ENCODE measurements at regions not wholly inside any gene's neighbourhood (a gene's known extent, or its start where the extent isn't known, plus 50 kb on each side); places are given as distances from the start of the nearest gene placed in this dataset.

DNA sequence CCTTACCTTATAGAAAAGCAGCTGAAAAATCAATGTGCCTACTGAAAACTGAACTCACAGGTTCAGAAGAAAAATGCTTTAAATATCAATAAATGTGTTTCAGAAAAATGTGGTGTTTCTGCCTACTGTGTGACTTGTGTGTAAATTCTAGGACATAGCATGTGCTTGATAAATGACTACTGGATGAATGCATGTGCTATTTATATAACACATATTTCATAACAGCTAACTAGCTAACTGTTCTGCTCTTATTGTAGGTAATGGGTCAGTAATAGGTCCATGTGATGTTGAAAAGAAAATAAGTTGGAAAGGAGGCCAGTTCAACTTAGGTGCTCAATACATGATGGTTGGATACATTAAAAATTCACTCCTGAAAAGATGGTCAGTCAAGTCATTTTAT lies 993.0 kb upstream of the LCORL start:
- no peaks in the 10 kb centered on the region for H3K9me3 ChIP-seq (ENCODE audit: control insufficient read depth, insufficient read depth, low read length)
- no peaks in the 10 kb centered on the region for H4K20me1 ChIP-seq (ENCODE audit: control insufficient read depth, insufficient read depth, low read depth, low read length)
- no peak overlapping the region for H3K4me2 ChIP-seq (ENCODE audit: low read length)
- no peak overlapping the region for H3K27ac ChIP-seq (ENCODE audit: low read depth, low read length)
- no peaks in the 10 kb centered on the region for H3K79me2 ChIP-seq (ENCODE audit: control insufficient read depth, low read length)
- no peaks in the 10 kb centered on the region for H3F3A ChIP-seq (ENCODE audit: control insufficient read depth, insufficient read depth)
- H3K9me2 ChIP-seq (replicated peaks; ENCODE audit: control insufficient read depth, low read length), result no peaks in the 10 kb centered on the region
- no peaks in the 10 kb centered on the region for H3K27me3 ChIP-seq (ENCODE audit: control insufficient read depth, low read length)
- H3K36me3 ChIP-seq (ENCODE audit: control insufficient read depth, low read length), result no peaks in the 10 kb centered on the region
- no peak overlapping the region for H3K4me3 ChIP-seq (ENCODE audit: low read length)
- no peaks in the 10 kb centered on the region for H3K4me1 ChIP-seq (ENCODE audit: control insufficient read depth, low read length)
- TF ChIP-seq, protein P1, sequence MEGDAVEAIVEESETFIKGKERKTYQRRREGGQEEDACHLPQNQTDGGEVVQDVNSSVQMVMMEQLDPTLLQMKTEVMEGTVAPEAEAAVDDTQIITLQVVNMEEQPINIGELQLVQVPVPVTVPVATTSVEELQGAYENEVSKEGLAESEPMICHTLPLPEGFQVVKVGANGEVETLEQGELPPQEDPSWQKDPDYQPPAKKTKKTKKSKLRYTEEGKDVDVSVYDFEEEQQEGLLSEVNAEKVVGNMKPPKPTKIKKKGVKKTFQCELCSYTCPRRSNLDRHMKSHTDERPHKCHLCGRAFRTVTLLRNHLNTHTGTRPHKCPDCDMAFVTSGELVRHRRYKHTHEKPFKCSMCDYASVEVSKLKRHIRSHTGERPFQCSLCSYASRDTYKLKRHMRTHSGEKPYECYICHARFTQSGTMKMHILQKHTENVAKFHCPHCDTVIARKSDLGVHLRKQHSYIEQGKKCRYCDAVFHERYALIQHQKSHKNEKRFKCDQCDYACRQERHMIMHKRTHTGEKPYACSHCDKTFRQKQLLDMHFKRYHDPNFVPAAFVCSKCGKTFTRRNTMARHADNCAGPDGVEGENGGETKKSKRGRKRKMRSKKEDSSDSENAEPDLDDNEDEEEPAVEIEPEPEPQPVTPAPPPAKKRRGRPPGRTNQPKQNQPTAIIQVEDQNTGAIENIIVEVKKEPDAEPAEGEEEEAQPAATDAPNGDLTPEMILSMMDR (IDR thresholded peaks at IDR 0.05; ENCODE audit: low read depth, low read length, poor library complexity, severe bottlenecking), result no peak
- no peak for TF ChIP-seq EZH2phosphoT487 (IDR thresholded peaks at IDR 0.05; ENCODE audit: borderline replicate concordance, low read length)

- H3K27ac ChIP-seq (ENCODE audit: low read depth, low read length), result no peak overlapping the region
- no peaks in the 10 kb centered on the region for H3K9me3 ChIP-seq (ENCODE audit: control insufficient read depth, insufficient read depth, low read length)
- no peaks in the 10 kb centered on the region for H3K9me2 ChIP-seq (replicated peaks; ENCODE audit: control insufficient read depth, low read length)
- H3K79me2 ChIP-seq (ENCODE audit: control insufficient read depth, low read length), result no peaks in the 10 kb centered on the region
- no peaks in the 10 kb centered on the region for H3K27me3 ChIP-seq (ENCODE audit: control insufficient read depth, low read length)
- H3F3A ChIP-seq (ENCODE audit: control insufficient read depth, insufficient read depth), result no peaks in the 10 kb centered on the region
- no peaks in the 10 kb centered on the region for H4K20me1 ChIP-seq (ENCODE audit: control insufficient read depth, insufficient read depth, low read depth, low read length)
- H3K4me1 ChIP-seq (ENCODE audit: control insufficient read depth, low read length), result no peaks in the 10 kb centered on the region
- no peaks in the 10 kb centered on the region for H3K36me3 ChIP-seq (ENCODE audit: control insufficient read depth, low read length)
- no peak overlapping the region for H3K4me2 ChIP-seq (ENCODE audit: low read length)
- no peak overlapping the region for H3K4me3 ChIP-seq (ENCODE audit: low read length)
- TF ChIP-seq EZH2phosphoT487 (IDR thresholded peaks at IDR 0.05; ENCODE audit: borderline replicate concordance, low read length), result no peak
- TF ChIP-seq, protein P1 (IDR thresholded peaks at IDR 0.05; ENCODE audit: low read depth, low read length, poor library complexity, severe bottlenecking), result no peak
Measured at GRCh38 chr4:19010761-19011160, 989.2 kb upstream of the LCORL start.

DNA sequence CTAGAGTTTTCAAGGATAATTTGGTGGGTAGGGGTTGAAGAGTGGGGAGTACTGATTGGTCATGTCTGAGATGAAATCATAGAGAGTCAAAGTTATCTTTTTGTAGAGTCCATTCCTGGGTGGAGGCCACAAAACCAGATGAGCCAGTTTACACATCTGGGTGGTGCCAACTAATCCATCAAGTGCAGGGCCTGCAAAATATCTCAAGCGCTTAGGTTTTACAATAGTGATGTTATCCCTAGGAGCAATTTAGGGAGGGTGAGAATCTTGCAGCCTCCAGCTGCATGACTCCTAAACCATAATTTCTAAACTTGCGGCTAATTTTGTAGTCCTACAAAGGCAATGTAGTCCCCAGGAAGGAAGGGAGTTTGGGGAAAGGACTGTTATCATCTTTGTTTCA lies 988.3 kb upstream of the LCORL start:
- no peak for TF ChIP-seq EZH2phosphoT487 (IDR thresholded peaks at IDR 0.05; ENCODE audit: borderline replicate concordance, low read length)
- TF ChIP-seq, protein P1 (IDR thresholded peaks at IDR 0.05; ENCODE audit: low read depth, low read length, poor library complexity, severe bottlenecking), result no peak
- H3K27ac ChIP-seq (ENCODE audit: low read depth, low read length), result no peak overlapping the region
- H3K36me3 ChIP-seq (ENCODE audit: control insufficient read depth, low read length), result no peaks in the 10 kb centered on the region
- H3K9me2 ChIP-seq (replicated peaks; ENCODE audit: control insufficient read depth, low read length), result no peaks in the 10 kb centered on the region
- no peaks in the 10 kb centered on the region for H3K9me3 ChIP-seq (ENCODE audit: control insufficient read depth, insufficient read depth, low read length)
- H3K4me2 ChIP-seq (ENCODE audit: low read length), result no peak overlapping the region
- no peak overlapping the region for H3K4me3 ChIP-seq (ENCODE audit: low read length)
- H3K79me2 ChIP-seq (ENCODE audit: control insufficient read depth, low read length), result no peaks in the 10 kb centered on the region
- no peaks in the 10 kb centered on the region for H3F3A ChIP-seq (ENCODE audit: control insufficient read depth, insufficient read depth)
- H4K20me1 ChIP-seq (ENCODE audit: control insufficient read depth, insufficient read depth, low read depth, low read length), result no peaks in the 10 kb centered on the region
- no peaks in the 10 kb centered on the region for H3K4me1 ChIP-seq (ENCODE audit: control insufficient read depth, low read length)
- no peaks in the 10 kb centered on the region for H3K27me3 ChIP-seq (ENCODE audit: control insufficient read depth, low read length)

DNA sequence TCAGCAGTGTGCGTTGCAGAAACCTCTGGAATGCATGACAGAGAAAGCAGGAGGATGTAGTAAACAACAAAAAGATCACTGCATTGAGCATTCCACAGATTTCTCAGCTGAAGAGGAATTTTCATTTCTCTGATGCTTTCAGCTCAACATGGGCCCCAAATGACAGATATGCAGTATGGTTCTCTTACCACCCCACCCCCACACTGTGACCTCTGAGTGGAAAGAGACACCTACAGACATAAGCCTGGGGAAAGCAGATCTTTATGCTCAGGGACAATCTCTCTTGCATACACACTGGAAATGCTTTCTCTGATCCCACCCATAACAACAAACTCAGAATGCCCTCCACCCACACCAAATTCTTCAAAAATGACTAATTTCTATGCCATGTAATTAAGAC lies 983.7 kb upstream of the LCORL start:
- no peak for TF ChIP-seq EZH2phosphoT487 (IDR thresholded peaks at IDR 0.05; ENCODE audit: borderline replicate concordance, low read length)
- TF ChIP-seq, protein P1 (IDR thresholded peaks at IDR 0.05; ENCODE audit: low read depth, low read length, poor library complexity, severe bottlenecking), result no peak
- Histone ChIP-seq H3K79me2 (ENCODE audit: control insufficient read depth, low read length) (no peaks in the 10 kb centered on the region), H3K27me3 (ENCODE audit: control insufficient read depth, low read length) (no peaks in the 10 kb centered on the region), H3K9me3 (ENCODE audit: control insufficient read depth, insufficient read depth, low read length) (no peaks in the 10 kb centered on the region), H3K36me3 (ENCODE audit: control insufficient read depth, low read length) (no peaks in the 10 kb centered on the region), H3F3A (ENCODE audit: control insufficient read depth, insufficient read depth) (no peaks in the 10 kb centered on the region), H3K27ac (ENCODE audit: low read depth, low read length) (no peak overlapping the region), H3K4me3 (ENCODE audit: low read length) (no peak overlapping the region), H3K4me2 (ENCODE audit: low read length) (no peak overlapping the region), H3K9me2 (replicated peaks; ENCODE audit: control insufficient read depth, low read length) (no peaks in the 10 kb centered on the region), H3K4me1 (ENCODE audit: control insufficient read depth, low read length) (no peaks in the 10 kb centered on the region), H4K20me1 (ENCODE audit: control insufficient read depth, insufficient read depth, low read depth, low read length) (no peaks in the 10 kb centered on the region)

All from DOHH2 (cell line).